ENCODE measurements at regions not wholly inside any gene's neighbourhood (a gene's known extent, or its start where the extent isn't known, plus 50 kb on each side); places are given as distances from the start of the nearest gene placed in this dataset.

DNA sequence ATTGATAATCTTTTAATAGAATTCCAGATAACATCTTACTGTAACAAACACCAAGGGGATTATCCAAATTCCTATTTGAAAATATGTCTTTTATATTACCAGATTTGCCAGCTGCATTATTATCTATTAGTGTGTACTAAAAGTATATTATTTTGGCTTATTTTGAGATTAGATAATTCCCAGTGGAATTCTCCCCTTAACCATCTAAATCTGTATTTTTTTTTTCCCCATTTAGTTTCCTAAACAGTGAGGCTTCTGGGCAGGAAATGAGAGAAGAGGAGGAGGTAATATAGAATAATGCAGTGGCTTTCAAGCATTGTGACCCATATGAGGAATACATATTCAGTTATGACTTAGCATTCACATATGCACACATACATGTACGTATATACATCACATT, 53.5 kb upstream of the ABL1 start:
- DNase-seq (ENCODE audit: low read depth) = no peak

DNA sequence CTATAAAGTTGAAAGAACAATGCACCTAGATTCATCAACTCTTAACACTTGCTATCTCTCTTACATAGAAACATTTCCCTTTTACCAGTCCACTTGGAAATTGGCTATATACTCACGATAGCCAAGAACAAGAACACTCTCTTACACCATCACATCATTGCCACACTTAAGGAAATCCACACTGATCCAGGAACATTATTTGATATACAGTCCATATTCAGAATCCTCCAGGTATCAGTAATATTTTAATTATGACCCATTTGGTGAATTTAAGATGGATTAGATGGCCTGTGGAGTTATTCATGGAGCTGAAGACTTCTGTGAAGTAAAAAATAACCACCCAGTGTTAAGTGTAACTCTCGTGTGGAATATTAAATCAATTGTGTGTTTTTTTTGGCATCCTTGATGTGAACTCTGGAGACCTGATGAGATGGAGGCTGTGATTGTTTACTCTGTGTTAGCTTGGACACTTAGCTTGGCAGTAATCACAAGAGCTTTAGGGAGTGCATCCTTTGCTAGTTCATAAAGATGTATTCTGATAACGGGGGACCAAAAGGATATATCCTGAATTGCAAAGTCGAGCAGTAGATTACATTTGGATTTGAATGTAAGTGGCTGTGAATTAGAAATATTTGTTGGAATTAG, 52.0 kb upstream of the ABL1 start:
- DNase-seq (ENCODE audit: low read depth) = peak; percentile 42

DNA sequence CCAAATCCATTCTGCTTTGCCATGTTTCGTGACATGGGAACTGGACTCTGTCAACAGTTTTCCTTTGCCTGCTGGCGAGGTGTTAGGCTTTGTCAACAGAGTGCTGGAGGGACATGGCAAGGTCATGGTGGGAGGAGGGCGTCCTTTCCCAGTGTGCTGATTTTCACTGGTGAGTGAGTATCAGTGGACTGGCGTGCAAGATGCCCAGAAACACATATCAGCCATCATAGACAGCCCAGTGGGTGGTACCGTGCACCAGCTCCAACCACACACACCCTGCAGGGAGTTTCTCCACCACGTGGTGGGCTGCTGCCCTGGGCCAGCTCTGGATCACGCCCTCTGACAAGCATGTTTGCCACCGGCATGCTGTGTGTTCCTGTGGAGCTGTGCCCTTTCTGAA, 50.0 kb upstream of the ABL1 start:
- DNase-seq (ENCODE audit: low read depth) = no peak
